Adrenal gland (tissue), 9 donors: ENCODE measurements at regions not wholly inside any gene's neighbourhood (a gene's known extent, or its start where the extent isn't known, plus 50 kb on each side); places are given as distances from the start of the nearest gene placed in this dataset.

ENCODE experiments used
- DNase-seq, 7 donors: peaks; one replicate each; pipeline ENCODE4 v3.0.0-alpha.2; 2019 to 2020
- H3K27ac ChIP-seq, 5 donors: fragments of 200-600 bp; sonication (generic) in 4 of 5; 1 replicate in 3 of 5; 2 replicates in 2 of 5; pipeline versions ENCODE4 v1.5.1 to v1.8.0; 2016 to 2020; ENCODE audit warnings: mild to moderate bottlenecking in 1 of 5
- H3K27me3 ChIP-seq: fragments of 200-600 bp; 2 replicates; pipeline ENCODE4 v1.8.0; 2021
- H3K36me3 ChIP-seq, 2 donors: fragments of 200-600 bp; replicated peaks in 1 of 2; 1 replicate in 1 of 2; 2 replicates in 1 of 2; pipeline versions ENCODE4 v1.5.1 to v1.8.0; 2018 to 2022
- H3K4me1 ChIP-seq, 2 donors: fragments of 200-600 bp; replicated peaks in 1 of 2; 1 replicate in 1 of 2; 2 replicates in 1 of 2; pipeline versions ENCODE4 v1.5.1 to v1.8.0; 2018 to 2021
- H3K4me3 ChIP-seq, 4 donors: fragments of 200-600 bp; sonication (generic) in 3 of 4; one replicate each; pipeline ENCODE4 v1.5.1; 2016 to 2018
- H3K9me3 ChIP-seq, 3 donors: fragments of 200-600 bp; sonication (generic) in 1 of 3; replicated peaks in 1 of 3; 1 replicate in 2 of 3; 2 replicates in 1 of 3; pipeline versions ENCODE4 v1.5.1 to v1.8.0; 2016 to 2021
- CTCF ChIP-seq, 6 experiments: fragments of 450-650 bp in 4 of 6; fragments of 200-600 bp in 2 of 6; sonication (generic) in 1 of 6; IDR thresholded peaks; 1 replicate in 5 of 6; 2 replicates in 1 of 6; pipeline versions ENCODE4 v1.5.1 to v1.8.0; 2016 to 2021; ENCODE audit warnings: antibody characterized with exemption in 6 of 6, mild to moderate bottlenecking in 2 of 6, moderate library complexity in 1 of 6
- POLR2A ChIP-seq, 2 donors: fragments of 450-650 bp; IDR thresholded peaks; one replicate each; pipeline ENCODE4 v1.6.1; 2017; ENCODE audit warnings: antibody characterized with exemption in 2 of 2, mild to moderate bottlenecking in 2 of 2, moderate library complexity in 1 of 2
- WGBS, 4 donors: extraction: QIAGEN DNeasy Blood & Tissue Kit in 2 of 4; methylation state at CpG; one replicate each; pipeline versions ENCODE4 v1.1.5 to v1.1.7; 2013 to 2017; 5-methylcytosine and 5-hydroxymethylcytosine counted together
- intact Hi-C, 2 donors: fragments of 100-400 bp; cut with DNase I; formaldehyde crosslinking; loops; one replicate each; pipeline versions ENCODE4 v1.14.1 to v1.15.0; 2022 to 2023
- donor health status: healthy with polysubstance abuse.
- donor health status: Bipolar disorder and iron deficiency.
- donor health status: DM: yes; HTN: yes; CAD: no.
- donor health status: DM: no; HTN: no; CAD: no.
- donor health status: DM: no; HTN: no; CAD: no.

- Histone ChIP-seq H3K4me3 (no peak overlapping the region), H3K9me3 (no peaks in the 10 kb centered on the region), H3K27ac (no peak overlapping the region), H3K36me3 (no peaks in the 10 kb centered on the region), H3K4me1 (no peaks in the 10 kb centered on the region), H3K27me3 (no peaks in the 10 kb centered on the region)
- no peak for DNase-seq
- 61 to 70% (median 69%) methylated on average over 9 to 11 of the region's 11 CpGs for WGBS, 4 donors
- no peak for TF ChIP-seq CTCF (IDR thresholded peaks at IDR 0.05)
- no peak for TF ChIP-seq POLR2A (IDR thresholded peaks at IDR 0.05)
- intact Hi-C loops: no loop called here
These were observed 1035.6 kb downstream of the VRK1 start for GRCh38 chr14:97832776-97833175.

DNA sequence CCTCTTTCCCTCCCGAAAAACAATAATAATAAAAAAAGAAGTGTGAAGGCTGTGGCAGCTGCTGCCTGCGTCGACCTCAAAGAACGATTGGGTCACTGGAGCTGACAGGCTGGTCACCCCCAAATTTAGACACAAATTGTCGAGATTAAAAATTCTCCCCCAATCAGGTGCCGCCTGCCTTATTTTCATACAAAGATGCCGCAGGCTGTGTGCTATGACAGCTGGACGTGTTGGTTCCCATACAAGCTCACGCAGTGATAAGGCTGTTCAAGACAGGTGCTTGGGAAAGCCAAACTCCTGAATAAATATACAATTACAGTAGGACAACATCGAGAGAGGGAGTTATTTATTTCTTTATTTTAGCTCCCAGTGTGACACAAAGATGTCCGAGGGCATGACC lies 1041.8 kb downstream of the VRK1 start:
- WGBS, 4 donors: 64 to 78% (median 72%) methylated on average over 11 of the region's 11 CpGs
- Histone ChIP-seq H3K27ac (no peak overlapping the region), H3K4me1 (no peaks in the 10 kb centered on the region), H3K27me3 (no peaks in the 10 kb centered on the region), H3K36me3 (no peaks in the 10 kb centered on the region), H3K9me3 (no peaks in the 10 kb centered on the region), H3K4me3 (no peak overlapping the region)
- no peak for DNase-seq
- intact Hi-C loops: no loop called here
- TF ChIP-seq CTCF (IDR thresholded peaks at IDR 0.05) (no peak), POLR2A (IDR thresholded peaks at IDR 0.05) (no peak)

DNA sequence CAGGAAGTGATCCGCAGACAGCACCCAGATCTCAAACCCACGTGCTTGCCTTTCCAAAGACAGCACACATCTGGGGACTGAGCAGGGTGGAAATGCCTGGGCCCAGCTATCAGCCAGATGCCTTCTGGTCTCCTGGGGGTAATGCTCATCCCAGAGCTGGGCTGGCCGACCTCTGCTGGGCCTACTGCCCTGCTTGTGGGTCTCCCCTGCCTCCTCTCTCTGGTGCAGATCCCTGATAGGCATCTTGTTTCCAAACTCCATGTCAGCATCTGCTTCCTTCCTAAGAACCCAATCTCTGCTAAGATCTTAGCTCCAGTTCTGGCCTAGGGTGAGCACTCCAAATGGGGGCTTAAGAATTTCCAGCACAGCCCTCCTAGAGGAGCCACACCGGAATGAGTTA lies 1043.0 kb downstream of the VRK1 start:
- Histone ChIP-seq H3K4me3 (no peak overlapping the region), H3K27me3 (no peaks in the 10 kb centered on the region), H3K9me3 (no peaks in the 10 kb centered on the region), H3K27ac (no peak overlapping the region), H3K4me1 (no peaks in the 10 kb centered on the region), H3K36me3 (no peaks in the 10 kb centered on the region)
- DNase-seq: no peak
- TF ChIP-seq POLR2A (IDR thresholded peaks at IDR 0.05): no peak
- intact Hi-C loops: no loop called here
- WGBS, 4 donors: 65 to 82% (median 77%) methylated on average over 3 to 4 of the region's 4 CpGs

DNA sequence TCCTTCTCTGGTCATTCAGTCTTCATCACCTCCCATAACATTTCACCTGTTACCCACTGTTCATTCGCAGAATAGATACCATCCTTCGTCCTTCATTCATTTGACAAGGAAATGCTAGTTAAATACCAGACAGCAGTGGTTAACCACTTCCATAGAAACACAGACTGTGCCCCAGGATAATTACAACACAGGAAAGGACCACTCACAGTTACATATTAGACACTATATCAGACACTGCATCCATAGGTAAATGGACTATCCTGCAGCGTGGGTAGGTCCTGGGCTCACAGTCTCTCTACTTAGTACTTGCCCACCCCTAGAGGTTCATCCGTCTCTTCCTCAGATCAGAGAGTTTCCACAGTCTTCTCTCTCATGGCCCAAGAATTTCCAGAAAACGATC lies 1044.6 kb downstream of the VRK1 start:
- 53 to 71% (median 63%) methylated on average over 5 of the region's 5 CpGs for WGBS, 4 donors
- Histone ChIP-seq H3K4me1 (no peaks in the 10 kb centered on the region), H3K36me3 (no peaks in the 10 kb centered on the region), H3K4me3 (no peak overlapping the region), H3K27me3 (no peaks in the 10 kb centered on the region), H3K9me3 (no peaks in the 10 kb centered on the region), H3K27ac (no peak overlapping the region)
- no peak for DNase-seq
- TF ChIP-seq CTCF (IDR thresholded peaks at IDR 0.05) (no peak), POLR2A (IDR thresholded peaks at IDR 0.05) (no peak)
- intact Hi-C loops: no loop called here

GRCh38 chr14:97843066-97843465 lies 1045.9 kb downstream of the VRK1 start:
- WGBS, 4 donors: 67 to 83% (median 79%) methylated on average over 4 to 5 of the region's 5 CpGs
- Histone ChIP-seq H3K27ac (no peak overlapping the region), H3K27me3 (no peaks in the 10 kb centered on the region), H3K4me1 (no peaks in the 10 kb centered on the region), H3K9me3 (no peaks in the 10 kb centered on the region), H3K4me3 (no peak overlapping the region), H3K36me3 (no peaks in the 10 kb centered on the region)
- intact Hi-C loops: no loop called here
- no peak for DNase-seq
- TF ChIP-seq CTCF (IDR thresholded peaks at IDR 0.05) (no peak), POLR2A (IDR thresholded peaks at IDR 0.05) (no peak)
